HG03139 (cell line): ENCODE measurements at regions not wholly inside any gene's neighbourhood (a gene's known extent, or its start where the extent isn't known, plus 50 kb on each side); places are given as distances from the start of the nearest gene placed in this dataset.

Source experiments
- ATAC-seq: cut with Tn5 transposase; IDR thresholded peaks from one replicate; pipeline ENCODE4 v1.9.1; 2021; ENCODE audit not compliant: unreplicated experiment

DNA sequence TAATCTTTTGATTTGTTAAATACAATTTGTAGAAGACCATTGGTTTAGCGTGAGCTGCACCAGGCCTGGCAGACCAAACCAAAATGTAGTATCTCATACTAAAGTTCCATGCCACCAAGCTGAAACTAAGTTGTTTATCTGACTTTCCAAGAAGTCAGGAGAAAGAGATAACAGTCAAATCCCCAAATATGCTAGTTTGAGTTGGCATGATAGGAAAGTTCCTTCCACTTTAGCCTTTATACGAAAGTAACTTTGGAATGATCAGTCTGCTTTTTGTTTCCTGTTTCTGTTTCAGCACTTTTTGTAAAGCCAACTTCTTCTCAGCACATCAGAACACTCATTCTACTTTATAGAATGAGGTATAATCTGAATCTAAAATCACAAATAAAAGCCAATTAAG lies 449.2 kb downstream of the GRXCR1 start:
- ATAC-seq: no peak

DNA sequence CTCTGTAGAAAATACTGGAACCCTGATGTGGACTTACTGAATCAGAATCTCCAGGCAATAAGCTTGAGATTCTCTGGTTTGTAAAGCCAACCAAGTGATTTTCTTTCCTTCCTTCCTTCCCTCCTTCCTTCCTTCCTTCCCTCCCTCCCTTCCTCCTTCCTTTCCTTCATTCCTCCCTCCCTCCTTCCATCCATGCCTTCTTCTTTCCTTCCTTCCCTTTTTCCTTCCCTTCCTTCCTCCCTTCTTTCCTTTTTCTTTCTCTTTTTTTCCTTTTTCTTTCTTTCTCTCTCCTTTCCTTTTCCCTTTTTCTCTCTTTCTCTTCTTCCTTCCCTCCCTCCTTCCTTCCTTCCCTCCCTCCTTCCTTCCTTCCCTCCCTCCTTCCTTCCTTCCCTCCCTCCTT lies 450.8 kb downstream of the GRXCR1 start:
- ATAC-seq: no peak

DNA sequence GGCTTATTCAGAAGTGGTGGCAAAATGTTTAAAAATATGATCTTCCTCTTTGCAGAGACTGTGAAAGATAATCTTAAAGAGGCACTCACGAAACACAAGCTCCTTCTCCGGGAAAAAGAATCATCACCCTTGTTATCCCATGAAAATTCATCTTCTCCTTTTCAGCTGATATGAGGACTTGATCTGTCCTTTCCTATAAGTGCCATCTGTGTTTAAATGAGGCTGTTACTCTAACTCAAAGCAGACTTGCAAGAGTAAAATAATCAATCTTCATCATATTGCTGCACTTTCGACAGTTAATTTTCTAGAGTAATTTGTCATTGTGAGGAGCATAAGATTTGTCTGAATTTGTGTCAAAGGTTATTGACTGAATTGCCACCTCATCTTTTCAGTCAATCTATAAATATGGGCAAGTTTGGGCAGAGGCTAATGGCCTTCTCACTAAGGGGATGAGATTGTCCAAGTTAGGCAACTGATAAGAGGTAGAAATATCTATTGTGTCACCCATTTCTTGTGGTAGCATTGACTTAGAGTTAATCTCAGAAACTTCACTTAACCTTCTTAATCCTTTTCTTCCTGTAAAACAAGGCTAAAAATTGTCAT lies 452.9 kb downstream of the GRXCR1 start:
- ATAC-seq: no peak

DNA sequence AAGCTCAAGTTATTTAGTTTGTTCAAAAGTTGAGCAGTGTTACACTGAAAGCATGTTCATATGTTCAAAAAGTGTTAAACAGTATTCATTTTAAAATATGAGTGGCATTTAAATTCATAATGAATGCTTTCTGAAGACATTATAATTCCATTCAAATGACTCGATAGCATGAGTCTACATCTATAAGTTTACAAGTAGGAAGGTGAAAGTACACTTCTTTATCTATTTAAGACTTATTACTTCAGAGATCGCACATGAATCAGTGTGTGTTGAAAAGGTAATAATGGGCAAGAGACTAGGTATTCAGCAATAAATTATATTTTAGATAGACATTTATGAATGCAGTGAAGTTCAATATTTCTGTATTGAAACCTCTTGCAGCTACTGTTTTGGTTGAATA lies 456.1 kb downstream of the GRXCR1 start:
- no peak for ATAC-seq

DNA sequence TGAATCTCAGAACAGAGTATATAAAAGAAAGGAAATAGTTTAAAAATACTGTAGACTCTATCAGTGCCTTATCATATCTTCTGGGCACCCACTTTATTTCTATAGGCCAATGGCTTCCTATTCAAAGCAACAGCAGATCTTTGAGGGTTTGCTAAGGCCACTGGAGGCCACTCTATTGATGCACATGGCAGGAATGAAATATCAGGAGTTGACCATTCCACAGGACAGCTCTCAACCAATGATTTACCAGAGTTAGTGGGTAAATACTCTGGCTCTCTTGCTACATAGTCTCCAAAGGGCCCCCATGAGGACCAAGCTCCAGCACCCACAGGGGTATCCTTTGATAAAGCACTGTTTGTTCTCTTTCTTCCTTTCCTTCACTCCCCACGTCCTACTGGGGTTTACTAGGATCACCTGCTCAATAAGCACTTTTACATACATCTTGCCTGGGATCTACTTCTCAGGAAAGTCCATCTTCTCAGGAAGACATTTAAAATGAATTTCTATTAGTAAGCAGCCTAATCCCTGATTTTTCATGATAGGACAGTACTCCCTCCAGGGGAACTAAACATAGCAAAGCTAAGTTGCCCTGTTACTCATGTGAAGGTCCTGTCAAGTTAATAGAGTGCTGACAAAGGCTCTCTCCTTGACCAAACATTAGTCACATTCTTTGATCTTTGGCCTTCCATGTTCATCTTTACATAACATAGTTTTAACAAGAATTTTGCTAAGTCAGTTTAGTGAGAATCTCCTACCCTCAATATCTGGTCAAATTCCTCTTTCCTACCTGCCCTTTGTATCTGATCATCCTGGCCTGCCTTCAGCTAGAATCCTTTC lies 459.7 kb downstream of the GRXCR1 start:
- no peak for ATAC-seq

DNA sequence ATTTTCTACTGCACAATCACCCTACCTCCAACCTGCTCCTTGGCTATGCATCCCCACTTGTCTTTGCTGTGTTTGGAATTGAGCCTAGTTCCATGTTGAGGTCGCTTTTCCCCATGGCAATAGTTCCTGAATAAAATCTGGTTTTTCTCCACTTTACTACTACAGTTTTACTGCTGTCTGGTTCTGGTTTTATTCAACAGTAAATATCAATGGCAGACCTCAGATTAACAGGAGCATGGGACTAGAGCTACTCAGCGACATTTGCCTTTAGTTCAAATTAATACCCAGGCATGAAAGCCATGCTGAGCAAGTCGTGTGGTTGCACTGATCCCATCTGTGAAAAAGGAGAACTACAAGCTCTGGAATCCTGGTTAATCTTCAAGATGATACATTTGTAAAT lies 460.3 kb downstream of the GRXCR1 start:
- no peak for ATAC-seq

DNA sequence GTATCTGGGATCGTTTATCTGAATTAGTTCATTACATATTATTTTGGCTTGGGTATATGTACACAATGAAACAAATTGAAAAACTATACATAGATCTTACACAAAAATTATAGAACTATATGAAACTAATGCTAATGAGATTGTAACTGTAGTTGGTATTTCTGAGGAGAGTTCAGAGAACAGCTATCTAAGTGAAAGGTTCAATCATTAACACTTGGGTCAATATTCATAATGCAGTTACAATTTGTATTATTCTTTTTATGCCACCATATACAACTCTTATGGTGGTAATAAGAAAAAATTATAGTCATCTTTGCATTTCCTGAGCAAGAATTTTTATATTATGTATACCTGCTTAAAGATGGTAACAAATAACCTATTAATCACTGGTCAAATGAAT lies 461.0 kb downstream of the GRXCR1 start:
- ATAC-seq: no peak

DNA sequence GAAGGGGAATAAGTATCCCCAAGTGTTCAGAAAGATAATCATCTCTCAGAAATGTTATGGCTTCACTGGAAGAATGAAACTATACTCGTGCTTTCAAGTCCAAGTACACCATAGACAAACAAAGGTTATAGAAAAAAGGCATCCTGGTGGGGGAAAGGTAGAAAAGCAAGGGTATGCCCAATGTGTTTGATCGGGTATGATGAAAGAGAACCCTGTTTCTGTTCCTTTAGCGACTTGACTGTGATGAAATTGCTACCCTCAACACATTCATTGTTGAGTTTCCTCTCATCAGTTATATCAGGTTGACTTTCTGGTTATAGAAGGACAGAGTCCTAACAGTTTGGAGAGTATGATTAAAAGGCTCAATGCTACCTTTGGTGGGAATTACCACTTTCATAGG lies 464.3 kb downstream of the GRXCR1 start:
- no peak for ATAC-seq

DNA sequence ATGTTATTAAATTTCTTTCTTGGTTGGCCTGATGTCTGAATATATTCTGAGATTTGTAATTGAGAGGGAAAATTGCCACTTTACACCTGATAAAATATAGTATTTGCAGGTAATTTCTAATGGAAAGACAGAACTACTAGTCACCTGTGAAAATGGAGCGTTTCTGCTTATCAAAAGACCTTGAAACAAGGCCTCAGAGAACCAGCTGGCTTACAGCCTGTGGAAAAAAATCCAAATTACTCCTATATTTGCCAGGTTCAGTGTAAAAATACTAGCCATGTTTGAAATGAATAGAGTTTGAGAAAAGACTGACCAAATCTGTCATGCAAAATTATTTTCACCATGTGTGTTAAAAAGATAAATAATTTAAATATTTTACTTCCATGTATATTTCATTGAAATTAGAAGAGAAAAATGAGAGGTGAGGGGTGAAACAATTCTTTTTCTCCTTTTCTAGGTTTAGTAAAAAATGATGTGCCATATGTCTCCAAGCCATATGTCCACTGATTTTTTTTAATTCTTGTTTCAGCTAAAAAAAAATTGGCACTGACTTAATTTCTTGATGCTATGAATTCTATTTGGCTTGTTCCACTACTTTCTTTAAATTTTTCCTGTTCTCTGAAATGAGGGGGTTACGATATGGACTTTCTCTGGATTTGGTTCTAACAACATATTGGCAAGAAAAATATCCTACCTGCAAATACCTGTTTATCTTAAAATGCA lies 464.9 kb downstream of the GRXCR1 start:
- ATAC-seq: no peak

DNA sequence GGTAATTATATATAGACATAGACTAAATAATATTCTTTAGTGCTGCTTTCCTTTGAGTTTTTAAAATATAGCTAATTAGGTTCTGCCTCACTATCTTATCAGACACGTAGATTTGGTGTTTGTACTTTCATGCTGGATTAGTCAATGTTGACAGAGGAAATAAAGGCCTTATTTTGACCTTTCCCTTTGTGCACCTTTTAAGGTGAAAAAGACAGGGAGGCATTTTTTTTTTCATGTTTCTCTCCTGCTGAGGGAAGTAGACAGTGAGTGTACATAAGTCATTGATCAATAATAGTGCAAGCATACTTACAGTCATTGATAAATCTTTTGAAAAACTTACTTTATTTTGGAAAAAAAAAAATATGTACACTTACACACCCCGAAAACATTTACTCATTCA lies 467.8 kb downstream of the GRXCR1 start:
- no peak for ATAC-seq

DNA sequence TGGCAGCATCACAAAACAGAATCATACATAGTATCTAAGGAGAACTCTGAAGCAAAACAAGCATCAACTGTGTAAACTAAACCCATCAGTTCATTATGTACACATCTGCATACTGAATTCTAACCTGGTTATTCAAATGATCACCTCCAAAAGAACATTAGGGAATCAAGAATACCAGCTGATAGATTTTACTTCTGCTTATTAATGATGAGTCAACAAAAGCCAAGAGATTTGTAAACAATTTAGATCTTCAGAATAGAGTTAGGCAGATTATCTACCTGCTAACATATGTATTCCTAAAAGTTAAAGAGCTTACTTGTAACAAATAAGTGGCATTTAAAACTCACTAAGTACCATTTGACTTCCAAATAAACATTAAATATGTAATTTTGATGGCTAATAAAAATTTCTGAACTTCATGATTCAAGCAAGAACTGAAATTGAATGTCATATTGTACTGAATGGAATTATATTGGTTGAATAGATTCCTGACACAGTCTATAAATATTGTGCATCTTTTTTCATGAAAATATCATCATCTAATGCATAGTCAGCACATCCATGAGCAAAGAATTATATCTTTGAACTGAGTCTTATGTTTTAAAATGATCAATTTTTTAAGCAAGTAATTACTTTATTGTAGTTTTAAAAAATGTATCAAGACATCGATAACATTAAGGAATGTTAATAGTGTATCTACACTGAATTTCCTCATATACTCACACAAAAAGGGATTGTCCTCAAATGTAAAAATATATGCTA lies 470.5 kb downstream of the GRXCR1 start:
- no peak for ATAC-seq

DNA sequence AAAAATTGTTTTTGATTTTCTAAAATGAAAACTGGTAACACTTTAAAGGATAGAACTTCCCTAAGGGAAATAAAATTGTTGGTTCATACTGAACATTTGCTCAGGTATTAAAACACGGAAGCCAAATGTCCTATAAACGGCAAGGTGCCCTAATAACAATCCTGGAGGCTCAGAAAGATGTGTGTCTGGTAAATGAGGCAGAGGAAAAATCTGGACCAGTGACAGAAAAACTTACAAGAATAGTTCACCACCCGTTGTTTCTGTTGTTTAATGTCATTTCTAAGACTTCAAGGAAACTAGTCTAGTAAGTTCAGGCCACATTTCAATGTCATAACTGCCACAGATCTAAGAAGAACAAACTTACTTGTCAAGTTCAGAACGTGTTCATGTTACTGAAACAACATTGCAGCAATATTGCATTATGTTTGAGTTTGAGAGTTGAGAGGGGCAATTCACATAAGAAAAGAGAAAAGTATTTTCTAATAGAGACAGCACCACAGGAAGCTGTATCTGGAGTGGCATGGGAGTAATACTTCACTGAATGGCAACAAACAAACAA lies 476.6 kb downstream of the GRXCR1 start:
- no peak for ATAC-seq

DNA sequence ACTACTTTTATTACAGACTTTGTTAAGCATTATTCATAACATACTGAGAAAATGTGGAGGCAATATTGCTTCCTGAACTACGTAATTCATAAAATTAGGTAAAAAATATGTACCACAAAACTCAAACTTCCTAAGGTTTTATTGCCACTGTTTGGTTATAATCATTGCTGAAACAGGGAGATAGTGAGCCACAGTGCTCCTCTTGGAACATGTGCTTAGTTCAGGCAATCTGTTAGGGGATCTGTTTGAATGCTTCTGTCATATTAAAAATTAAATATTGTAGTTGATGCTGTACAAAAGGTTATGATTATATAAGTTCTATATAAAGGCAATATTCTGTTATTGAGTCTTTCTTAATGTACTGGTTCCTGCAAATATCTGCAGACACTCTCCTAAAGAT lies 480.7 kb downstream of the GRXCR1 start:
- no peak for ATAC-seq

DNA sequence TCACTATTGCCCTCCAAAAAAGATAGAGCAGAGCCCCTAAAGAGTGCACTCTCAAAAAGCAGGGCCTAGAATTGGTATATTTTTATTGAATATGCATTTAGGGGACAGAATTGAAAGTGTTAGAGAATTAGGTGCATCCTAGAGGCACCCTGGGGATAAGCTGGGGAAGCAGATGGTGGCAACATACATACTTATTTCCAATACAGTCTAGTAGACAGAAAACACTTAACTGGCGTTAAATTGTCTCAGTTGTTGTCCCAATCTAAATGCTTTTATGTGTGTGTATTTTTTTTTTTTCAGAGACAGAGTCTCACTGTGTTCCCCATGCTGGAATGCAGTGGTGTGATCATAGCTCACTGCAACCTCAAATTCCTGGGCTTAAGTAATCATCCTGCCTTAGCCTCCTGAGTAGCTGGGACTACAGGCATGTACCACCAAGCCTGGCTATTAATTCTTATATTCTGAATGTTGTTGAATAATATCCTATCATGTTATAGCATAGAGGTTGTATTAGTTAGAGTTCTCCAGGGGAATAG lies 481.8 kb downstream of the GRXCR1 start:
- no peak for ATAC-seq

DNA sequence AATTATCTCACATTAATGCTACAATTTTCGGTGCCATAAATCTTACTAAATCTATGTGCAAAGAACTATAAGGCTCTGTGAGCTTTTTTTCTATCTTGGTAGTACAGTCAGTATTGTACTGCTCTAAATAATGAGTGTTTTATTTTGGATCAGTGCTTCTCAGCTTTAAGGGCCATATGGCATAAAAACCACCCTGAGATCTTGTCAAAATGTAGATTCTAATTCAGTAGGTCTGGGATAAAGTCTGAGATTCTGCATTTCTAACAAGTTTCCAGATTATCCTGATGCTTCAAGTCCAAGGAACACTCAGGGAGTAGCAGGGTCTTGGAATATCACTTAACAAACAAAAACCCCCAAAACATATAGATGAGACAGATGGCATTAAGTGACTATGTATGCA lies 486.5 kb downstream of the GRXCR1 start:
- no peak for ATAC-seq

DNA sequence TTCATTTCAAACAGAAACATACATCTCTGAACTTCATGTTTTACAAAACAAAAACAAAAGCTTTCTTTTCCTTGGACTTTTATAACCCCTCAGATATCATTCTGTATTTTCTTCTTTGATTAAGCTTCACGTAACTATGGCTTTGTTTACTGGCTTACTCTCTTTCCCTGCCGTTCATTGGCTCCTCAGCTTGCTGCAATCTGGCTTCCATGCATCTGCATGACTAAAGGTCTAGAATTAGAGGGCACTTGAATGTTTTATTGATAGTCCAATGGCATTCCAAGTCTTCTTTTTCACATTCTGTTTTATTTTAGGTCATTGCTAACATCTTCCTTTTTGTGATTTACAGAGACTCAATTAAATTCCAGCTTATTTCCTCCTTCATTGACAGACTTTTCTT lies 487.6 kb downstream of the GRXCR1 start:
- ATAC-seq: no peak

DNA sequence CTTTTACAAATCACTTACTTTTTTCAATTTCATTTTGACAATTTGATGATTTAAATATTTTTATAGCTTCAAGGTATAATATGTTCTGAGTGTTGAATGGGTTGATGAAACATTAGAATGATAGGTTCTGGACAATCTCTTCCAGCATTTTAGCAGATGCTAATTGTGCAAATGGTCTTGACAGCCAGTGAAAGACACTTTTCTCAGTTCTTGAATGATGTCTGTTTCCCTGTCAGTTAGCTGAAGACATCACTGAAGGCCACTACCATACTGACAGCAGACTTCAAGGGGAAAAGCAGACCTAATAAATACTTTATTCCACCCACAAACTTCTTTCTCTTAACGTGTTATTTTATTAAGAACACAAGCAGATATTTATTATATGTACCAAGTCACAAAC lies 498.6 kb downstream of the GRXCR1 start:
- ATAC-seq: no peak

DNA sequence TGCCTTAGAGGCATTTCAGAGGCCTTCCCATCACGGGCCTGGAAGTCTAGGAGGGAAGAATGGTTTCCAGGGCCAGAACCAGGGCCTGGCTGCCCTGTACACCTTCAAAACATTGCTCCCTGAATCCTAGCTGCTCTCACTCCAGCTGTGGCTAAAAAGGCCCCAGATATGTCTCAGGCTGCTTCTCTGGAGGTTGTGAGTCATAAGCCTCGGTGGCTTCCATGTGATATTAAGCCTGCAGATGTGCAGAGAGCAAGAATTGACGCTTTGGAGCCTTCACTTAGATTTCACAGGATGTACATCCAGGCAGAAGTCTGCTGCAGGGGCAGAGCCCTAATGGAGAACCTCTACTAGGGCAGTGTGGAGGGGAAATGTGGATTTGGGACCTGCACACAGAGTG lies 502.5 kb downstream of the GRXCR1 start:
- ATAC-seq: no peak

DNA sequence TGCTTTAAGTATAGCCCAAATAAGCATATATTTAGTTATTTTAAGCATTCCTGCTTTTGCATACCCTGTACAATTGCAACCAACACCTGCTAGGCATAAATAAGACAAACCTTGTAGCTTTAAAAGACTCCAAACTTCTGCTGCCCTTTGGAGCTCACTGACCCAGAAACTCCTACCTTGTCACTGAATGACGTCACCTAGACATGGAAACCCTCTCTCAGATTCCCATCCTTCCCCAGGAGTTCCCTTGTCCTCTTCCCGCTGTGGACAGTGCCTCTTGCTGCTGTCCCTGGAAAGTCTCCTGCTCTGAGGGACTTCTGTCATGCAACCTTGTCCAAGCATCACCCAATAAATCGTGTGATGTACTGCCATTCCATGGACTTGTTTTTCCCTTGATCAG lies 507.2 kb downstream of the GRXCR1 start:
- no peak for ATAC-seq

DNA sequence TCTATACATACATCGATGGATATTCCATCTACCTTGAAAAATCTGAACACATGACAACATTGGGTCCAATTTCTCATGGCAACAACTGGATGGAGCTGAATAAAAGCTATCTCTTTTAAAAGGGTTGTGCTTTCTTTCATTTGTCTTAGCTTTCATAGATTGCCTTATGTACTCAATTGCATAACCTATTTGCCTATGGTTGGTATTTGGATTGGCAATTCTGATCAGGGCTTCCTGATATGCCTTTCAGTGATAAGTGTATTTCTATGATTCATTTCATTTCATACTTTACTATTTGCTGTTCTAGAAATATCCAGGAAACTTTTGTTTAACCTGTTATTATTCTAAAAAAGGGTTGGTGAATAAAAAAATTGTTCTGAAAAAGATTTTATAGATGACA lies 509.9 kb downstream of the GRXCR1 start:
- no peak for ATAC-seq

DNA sequence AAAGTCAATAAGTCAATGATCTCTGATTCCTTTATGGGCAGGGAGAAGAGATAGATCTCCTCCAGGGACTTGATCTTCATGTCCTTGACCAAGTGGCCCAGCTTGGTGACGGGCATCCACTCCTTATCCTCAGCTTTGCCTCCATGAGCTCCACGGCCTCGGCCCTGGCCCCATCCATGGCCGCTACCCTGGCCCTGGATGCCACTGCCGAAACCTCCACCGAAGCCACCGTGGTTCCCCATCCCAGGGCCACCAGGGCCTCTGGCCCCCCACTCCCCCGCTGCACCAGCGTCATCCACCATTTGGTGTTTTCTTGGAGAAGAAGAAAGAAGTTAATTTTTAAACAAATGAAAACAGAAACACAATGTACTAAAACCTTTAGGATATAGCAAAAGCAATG lies 518.1 kb downstream of the GRXCR1 start:
- ATAC-seq: no peak
